Hepatocyte (in vitro differentiated cells): ENCODE measurements at regions not wholly inside any gene's neighbourhood (a gene's known extent, or its start where the extent isn't known, plus 50 kb on each side); places are given as distances from the start of the nearest gene placed in this dataset.

Source experiments
- DNase-seq: peaks from one replicate; pipeline ENCODE4 v3.0.0-alpha.2; 2016; ENCODE audit warnings: low spot score
- H2AFZ ChIP-seq: fragments of 200-600 bp; sonication (generic); 2 replicates; pipeline ENCODE4 v1.6.0; 2016; ENCODE audit warnings: antibody characterized with exemption, mild to moderate bottlenecking
- H3K27ac ChIP-seq: fragments of 200-600 bp; sonication (generic); 2 replicates; pipeline ENCODE4 v1.5.1; 2016; ENCODE audit warnings: mild to moderate bottlenecking
- H3K27me3 ChIP-seq: fragments of 200-600 bp; sonication (generic); 2 replicates; pipeline ENCODE4 v1.6.1; 2016
- H3K36me3 ChIP-seq: fragments of 200-600 bp; sonication (generic); replicated peaks from 2 replicates; pipeline ENCODE4 v1.5.1; 2016; ENCODE audit warnings: low read depth; ENCODE audit not compliant: insufficient read depth
- H3K4me1 ChIP-seq: fragments of 200-600 bp; sonication (generic); 2 replicates; pipeline ENCODE4 v1.5.1; 2016; ENCODE audit warnings: mild to moderate bottlenecking, moderate library complexity; ENCODE audit not compliant: insufficient read depth
- H3K4me2 ChIP-seq: fragments of 200-600 bp; sonication (generic); 2 replicates; pipeline ENCODE4 v1.6.0; 2016
- H3K4me3 ChIP-seq: fragments of 200-600 bp; sonication (generic); 2 replicates; pipeline ENCODE4 v1.5.1; 2016; ENCODE audit warnings: mild to moderate bottlenecking
- H3K79me2 ChIP-seq: fragments of 200-600 bp; sonication (generic); 2 replicates; pipeline ENCODE4 v1.6.0; 2017; ENCODE audit warnings: mild to moderate bottlenecking
- H3K9me2 ChIP-seq: fragments of 200-600 bp; sonication (generic); replicated peaks from 2 replicates; pipeline ENCODE4 v1.6.0; 2017; ENCODE audit warnings: mild to moderate bottlenecking; ENCODE audit not compliant: insufficient read depth
- H3K9me3 ChIP-seq: fragments of 200-600 bp; sonication (generic); 2 replicates; pipeline ENCODE4 v1.5.1; 2016; ENCODE audit warnings: low read depth, mild to moderate bottlenecking
- H4K20me1 ChIP-seq: fragments of 200-600 bp; sonication (generic); 2 replicates; pipeline ENCODE4 v1.6.0; 2016; ENCODE audit warnings: mild to moderate bottlenecking; ENCODE audit not compliant: insufficient read depth, poor library complexity, severe bottlenecking
- CTCF ChIP-seq: fragments of 200-600 bp; sonication (generic); IDR thresholded peaks from 2 replicates; pipeline ENCODE4 v1.5.1; 2016; ENCODE audit warnings: antibody characterized with exemption, mild to moderate bottlenecking; ENCODE audit not compliant: poor library complexity
- EZH2 ChIP-seq: fragments of 200-600 bp; sonication (generic); IDR thresholded peaks from 2 replicates; pipeline ENCODE4 v1.6.1; 2016; ENCODE audit warnings: antibody characterized with exemption, mild to moderate bottlenecking, borderline replicate concordance
- EZH2phosphoT487 ChIP-seq: fragments of 200-600 bp; sonication (generic); IDR thresholded peaks from one replicate; pipeline ENCODE4 v1.6.1; 2018; ENCODE audit warnings: antibody characterized with exemption, mild to moderate bottlenecking, low read depth, moderate library complexity; ENCODE audit not compliant: unreplicated experiment, severe bottlenecking
- WGBS: methylation state at CpG from one replicate; pipeline ENCODE4 v1.1.6; 2016; ENCODE audit warnings: low lambda C conversion rate; ENCODE audit errors: missing lambda C conversion rate; 5-methylcytosine and 5-hydroxymethylcytosine counted together

DNA sequence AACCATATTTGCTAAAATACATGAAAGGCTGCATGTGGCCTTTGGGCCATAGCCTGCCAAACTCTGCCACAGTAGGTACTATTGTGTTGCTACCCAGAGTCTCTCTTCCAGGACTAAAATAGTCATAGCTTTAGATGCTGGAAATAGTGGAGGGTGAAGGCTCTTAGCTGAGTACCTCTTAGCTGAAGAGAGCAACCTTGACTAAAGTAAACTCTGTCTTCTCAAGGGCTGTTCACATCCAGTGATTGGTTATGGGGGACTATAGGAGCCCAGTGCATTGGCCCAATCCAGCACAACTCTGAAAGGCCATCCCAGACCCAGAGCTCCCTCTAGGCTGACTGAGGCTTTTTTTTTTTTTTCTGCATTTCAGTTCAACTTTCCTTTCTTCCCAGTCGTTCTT lies 117.8 kb upstream of the ACP3 start:
- WGBS, result 36% methylated on average over 1 of the region's 1 CpG
- Histone ChIP-seq H3K9me3 (no peaks in the 10 kb centered on the region), H3K4me1 (no peaks in the 10 kb centered on the region), H3K4me2 (no peak overlapping the region), H3K4me3 (no peak overlapping the region), H3K9me2 (no peaks in the 10 kb centered on the region), H3K79me2 (no peaks in the 10 kb centered on the region), H3K27ac (no peak overlapping the region), H3K36me3 (no peaks in the 10 kb centered on the region), H2AFZ (no peak overlapping the region), H3K27me3 (no peaks in the 10 kb centered on the region), H4K20me1 (no peaks in the 10 kb centered on the region)
- TF ChIP-seq EZH2phosphoT487 (no peak), EZH2 (no peak), CTCF (no peak)
- DNase-seq, result no peak

GRCh38 chr3:132202586-132202985 lies 114.6 kb upstream of the ACP3 start:
- Histone ChIP-seq H2AFZ (no peak overlapping the region), H3K36me3 (no peaks in the 10 kb centered on the region), H3K79me2 (no peaks in the 10 kb centered on the region), H3K4me3 (no peak overlapping the region), H3K9me2 (no peaks in the 10 kb centered on the region), H3K4me1 (no peaks in the 10 kb centered on the region), H3K27ac (no peak overlapping the region), H3K27me3 (no peaks in the 10 kb centered on the region), H4K20me1 (no peaks in the 10 kb centered on the region), H3K4me2 (no peak overlapping the region), H3K9me3 (no peaks in the 10 kb centered on the region)
- no peak for TF ChIP-seq EZH2phosphoT487
- TF ChIP-seq CTCF, result no peak
- TF ChIP-seq EZH2, result no peak
- DNase-seq, result no peak
- WGBS, result 92% methylated on average over 3 of the region's 3 CpGs

DNA sequence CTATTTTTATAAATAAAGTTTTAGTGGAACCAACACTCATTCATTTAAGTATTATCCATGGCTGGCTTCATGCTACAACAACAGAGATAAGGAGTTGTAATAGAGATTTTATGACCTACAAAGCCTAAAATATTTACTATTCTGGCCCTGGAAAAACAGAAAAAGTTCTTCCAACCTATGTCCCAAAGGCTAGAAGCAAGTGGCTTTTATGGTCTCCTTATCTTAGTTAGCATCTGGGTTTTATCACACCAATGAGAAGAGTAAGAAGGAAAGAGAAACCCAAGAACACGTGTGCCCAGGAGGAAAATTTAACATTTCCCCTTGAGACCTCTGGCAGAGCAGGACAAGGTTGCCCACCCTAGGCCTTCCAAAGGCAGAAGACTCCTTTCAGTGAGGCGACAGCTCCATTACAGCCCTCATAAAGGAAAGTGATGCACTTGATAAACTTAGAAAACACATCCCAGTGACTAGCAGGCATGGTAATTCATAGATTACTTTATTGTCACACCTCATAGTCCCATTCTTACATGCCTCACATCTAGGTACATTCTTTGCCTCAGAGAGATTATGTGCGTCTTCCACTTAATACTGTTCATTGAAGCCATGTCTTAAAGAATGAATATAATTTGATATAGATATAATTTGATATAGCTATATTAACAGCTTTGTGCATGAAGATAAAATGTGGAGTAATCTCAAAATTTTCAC lies 113.2 kb upstream of the ACP3 start:
- Histone ChIP-seq H3K4me2 (no peak overlapping the region), H3K36me3 (no peaks in the 10 kb centered on the region), H3K27ac (no peak overlapping the region), H3K27me3 (no peaks in the 10 kb centered on the region), H3K4me3 (no peak overlapping the region), H4K20me1 (no peaks in the 10 kb centered on the region), H3K4me1 (no peaks in the 10 kb centered on the region), H2AFZ (no peak overlapping the region), H3K9me3 (no peaks in the 10 kb centered on the region), H3K9me2 (no peaks in the 10 kb centered on the region), H3K79me2 (no peaks in the 10 kb centered on the region)
- WGBS, result 65% methylated on average over 3 of the region's 3 CpGs
- no peak for TF ChIP-seq EZH2
- TF ChIP-seq CTCF, result no peak
- no peak for TF ChIP-seq EZH2phosphoT487
- no peak for DNase-seq
